T-helper 1 cell (primary cell): ENCODE measurements at regions not wholly inside any gene's neighbourhood (a gene's known extent, or its start where the extent isn't known, plus 50 kb on each side); places are given as distances from the start of the nearest gene placed in this dataset.

Source experiments
- DNase-seq, 5 donors: peaks; one replicate each; pipeline ENCODE4 v3.0.0-alpha.2; 2012 to 2020

DNA sequence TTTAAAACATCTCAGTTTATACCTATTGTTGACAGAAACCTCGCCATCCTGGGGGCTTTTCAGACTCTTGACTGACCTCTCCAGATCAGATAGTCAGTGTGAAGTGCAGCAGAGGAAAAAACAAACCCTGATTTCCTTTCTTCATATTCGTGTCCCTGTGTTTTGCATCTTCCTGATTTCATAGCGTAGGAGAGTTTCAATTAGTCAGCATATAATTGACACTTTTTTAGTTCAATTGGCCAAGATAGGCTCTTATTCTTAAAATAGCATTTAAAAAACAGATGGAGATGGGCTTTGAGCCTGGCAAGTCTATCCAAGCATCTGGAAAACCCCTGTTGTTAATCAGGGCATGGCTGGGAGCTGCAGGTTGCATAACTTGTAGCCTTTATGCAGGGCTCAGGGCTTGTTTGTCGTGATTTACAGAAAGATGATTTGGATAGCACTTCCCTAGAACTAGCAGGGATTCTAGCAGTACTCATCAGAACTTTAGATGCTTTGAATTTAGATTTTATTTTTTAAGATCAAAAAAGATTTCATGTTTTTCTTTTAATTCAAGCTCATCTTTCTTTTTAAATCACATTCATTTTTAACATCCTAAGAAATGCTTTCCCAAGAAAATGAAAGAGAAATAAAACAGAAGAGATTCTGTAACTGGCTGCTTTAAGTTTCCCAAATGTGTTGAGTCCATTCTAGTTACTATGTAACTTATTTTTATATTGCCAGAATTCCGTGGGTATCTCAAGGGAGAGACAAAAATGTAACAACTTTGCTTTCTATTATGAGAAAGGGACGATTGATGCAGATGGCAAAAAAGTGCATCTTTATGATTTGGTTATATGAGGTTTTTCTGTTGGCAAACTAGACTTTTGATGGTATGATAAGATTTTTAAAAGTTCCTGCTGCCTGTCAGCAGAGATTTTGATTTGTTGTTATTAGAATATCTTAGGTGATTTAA lies 270.8 kb upstream of the FZD8 start:
- DNase-seq: no peak

DNA sequence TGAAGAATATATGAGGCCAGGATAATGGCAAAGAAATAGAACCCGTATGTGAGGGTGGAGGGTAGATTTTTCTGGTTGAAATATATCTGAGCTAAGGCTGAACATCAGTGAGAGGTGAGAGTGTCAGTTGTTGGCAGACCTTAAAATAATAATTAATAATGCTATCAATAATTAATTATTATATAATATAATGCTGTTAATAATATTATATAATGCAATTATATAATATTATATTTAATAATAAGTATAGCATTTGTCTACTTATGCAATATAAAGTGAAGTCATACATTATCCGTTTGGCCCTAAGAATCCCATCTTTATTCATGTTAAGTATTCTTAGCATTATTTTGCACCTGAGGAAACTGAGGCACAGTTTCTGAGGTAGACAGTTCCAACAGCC lies 269.9 kb upstream of the FZD8 start:
- DNase-seq: no peak

DNA sequence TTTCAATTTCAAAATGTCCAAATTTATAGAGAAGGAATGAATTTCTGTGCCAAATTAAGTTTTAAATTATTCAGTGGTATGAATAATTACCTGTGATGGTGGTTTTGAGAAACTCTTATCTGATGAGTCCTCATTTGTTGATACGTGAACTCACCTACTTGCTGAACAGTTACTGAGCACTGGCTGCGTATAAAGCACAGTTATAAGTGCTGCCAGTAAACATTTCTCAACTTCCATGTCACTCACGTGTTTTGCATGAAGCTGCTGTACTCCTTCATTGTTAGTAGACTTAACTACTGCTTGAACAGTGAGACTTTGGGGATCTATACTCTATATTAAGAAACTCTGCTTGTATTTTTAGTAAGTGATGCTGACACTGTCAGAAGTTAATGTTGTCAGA lies 269.1 kb upstream of the FZD8 start:
- no peak for DNase-seq

DNA sequence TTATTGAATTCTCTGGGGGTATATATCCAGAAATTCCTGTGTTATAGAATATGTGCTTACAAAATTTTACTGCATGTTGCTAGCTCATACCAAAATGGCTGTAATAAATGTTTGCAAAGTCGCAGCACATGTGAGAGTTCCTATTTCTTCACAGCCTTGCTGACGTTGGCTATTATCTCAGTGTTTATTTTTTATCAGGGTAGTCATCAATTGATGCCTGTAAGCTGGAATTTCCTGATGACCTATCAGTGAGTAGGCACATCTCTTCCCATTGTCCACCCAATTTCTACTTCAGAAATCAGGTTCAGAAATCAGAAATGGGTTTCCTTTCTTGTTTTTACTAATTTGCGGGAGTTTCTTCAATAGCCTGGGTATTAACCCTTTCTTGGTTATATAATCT lies 268.1 kb upstream of the FZD8 start:
- no peak for DNase-seq

DNA sequence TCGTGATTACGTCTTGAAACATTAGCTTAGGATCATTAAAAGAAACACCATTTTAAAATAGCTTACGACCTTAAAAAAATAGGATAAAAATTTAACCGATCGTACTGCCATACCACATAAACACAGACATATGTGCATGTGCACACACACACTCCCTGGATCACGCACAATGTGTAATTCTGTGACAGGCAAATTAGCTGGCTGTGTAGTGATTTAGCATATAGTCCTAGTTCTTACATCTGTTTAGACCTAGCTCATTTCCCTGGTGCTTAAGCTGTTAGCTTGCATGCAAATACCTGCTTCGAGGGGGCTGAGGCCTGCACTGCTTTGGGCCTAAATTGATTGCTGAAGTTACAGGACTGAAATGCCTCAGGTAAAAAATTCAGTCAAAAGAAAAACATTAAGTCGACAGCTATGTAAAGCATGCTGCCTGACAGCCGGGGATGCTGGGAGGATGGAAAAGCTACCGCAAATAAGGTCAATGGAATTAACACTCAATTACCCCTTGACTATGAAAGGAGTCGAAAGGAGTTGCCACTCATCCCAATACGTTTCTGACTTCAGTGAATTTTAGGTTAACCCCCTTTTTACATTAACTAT lies 267.1 kb upstream of the FZD8 start:
- DNase-seq: no peak

DNA sequence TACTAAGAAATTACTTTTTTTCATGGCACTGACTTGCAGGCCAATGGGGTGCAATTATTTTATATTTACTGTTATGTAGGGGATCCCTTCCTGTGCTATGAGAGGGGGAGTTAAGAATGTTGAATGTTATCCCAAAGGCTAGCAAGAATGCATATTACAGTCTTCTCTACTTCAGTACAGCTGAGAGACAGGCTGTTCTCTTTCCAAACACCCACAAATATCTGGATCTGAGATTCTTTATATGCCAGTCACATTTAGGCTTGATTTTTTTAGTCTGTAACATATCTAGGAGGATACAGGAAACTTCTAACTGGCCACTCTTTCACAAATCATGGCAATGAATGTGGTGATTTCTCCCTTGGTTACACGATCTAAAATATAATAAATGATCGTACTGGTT lies 266.4 kb upstream of the FZD8 start:
- DNase-seq: no peak

DNA sequence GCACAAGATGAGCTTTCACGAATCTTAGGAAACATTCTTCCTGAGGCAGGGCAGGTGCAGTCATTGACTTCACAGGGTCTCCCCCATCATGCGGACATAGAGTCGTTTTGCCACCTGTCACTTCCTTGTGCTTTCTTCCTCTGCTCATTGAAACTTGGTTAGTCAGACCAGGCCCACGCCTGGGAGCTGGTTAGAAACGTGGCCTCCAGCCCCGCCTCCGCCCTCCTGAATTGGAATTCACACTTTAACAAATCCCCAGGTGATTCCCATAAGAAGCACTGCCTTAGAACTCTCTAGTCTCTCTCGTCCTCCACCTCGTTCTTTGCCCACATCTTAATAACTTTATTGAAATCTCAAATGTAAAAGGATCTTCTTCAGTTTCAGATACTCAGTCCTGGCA lies 265.5 kb upstream of the FZD8 start:
- DNase-seq: no peak

DNA sequence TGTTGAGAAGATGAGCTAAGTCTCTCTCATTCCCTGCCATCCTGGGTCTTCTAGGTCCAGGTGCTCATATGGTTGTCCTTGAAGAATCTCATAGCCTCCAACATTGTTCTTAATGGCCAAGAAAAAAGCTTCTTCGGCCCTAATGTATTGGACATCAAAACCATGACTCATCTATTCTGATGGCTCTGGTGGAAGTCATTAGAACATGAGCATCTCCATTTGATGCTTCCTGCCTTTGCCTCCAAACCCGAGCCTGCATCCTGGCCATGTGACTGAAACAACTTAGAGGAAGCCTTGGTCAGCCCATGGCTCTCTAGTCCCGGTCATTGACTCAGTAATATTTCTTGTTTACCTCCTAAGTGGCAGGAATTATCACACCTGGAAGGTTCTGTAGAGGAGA lies 264.1 kb upstream of the FZD8 start:
- DNase-seq: no peak

DNA sequence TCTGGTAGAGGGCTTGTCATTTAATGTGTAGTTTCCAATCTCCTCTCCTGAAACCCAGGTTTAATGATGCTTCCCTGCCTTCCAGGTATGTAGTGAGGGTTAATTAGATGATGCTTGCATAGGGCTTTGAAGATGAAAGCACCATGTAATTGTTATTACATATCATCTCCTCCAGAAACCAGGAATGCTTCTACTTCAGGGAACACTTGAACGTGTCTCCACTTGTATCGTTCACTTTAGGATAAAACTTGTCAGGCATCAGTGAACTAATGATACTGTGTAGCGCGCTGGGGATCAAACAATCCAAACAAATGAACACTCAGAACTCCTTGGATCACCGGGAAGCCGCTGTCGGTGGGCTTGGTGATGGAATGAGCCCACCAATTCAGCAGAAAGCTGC lies 260.9 kb upstream of the FZD8 start:
- no peak for DNase-seq

DNA sequence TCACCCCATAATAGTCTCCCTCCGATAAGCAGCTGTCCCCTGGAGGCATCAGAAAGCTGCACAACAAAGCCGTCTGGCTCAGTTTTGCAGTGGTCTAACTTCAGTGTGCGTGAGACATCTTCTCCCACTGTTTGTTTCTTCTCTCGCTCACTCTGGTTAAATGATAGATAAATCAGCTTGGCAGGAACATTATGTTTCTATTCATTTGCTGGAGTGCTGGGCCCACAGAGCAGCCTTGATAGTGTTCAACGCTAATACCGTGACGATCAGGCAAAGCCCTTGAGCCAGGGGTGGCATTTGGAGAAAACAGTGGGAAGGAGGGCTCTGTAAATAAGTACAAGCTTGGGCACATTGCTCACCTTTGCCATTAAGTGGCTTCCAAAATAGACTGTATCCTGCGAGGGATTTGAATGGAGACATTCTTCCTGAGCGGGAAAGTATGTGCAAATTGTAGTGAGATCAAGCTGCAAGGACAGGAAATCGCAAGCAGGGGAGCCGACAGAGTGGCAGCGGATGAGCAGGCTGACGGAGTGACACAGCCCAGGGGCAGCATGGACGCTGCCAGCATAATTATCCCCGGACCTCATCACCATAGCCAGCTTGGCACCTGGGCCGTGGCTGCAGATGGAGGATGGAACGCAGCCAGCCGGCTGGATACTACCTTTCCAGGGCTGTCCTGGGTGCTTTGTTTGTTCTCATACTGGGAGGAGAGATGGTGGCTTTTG lies 256.8 kb upstream of the FZD8 start:
- DNase-seq: no peak

DNA sequence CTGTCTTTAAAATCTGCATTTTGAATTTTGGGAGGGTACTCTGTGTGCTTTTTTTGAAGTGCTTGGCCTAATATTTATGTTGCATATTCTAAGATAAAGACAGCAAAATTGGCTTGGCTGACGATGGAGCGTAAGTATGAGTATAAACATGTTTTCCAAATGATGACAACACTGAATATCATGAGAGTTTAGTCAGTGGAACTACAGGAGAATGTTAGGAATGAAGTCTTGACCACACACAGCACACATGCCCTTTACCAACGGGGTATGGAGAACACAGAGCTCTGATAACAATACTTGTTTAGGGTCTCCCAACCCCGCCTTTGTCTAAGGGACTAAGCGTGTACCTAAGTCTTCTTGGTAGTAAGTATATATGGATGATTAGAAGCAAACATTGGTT lies 253.9 kb upstream of the FZD8 start:
- no peak for DNase-seq

DNA sequence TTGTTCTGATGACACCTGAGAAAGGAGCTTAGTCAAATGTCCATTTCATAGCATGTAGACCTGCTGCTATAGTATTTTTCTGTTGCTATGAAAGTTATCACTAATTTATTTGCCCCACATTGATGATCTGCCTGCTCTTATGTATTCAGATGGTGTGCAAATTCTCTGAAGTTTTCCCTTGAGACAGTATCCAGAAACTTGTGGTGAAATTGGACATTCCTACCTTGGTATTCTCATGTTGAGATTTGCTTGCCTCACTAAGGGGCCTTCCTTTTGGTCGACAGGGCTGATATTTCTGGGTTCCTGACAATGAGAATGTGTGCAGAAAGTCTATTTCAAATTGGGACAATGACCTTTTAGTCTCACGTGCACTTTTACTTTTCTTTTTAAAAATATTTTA lies 253.2 kb upstream of the FZD8 start:
- DNase-seq: no peak

DNA sequence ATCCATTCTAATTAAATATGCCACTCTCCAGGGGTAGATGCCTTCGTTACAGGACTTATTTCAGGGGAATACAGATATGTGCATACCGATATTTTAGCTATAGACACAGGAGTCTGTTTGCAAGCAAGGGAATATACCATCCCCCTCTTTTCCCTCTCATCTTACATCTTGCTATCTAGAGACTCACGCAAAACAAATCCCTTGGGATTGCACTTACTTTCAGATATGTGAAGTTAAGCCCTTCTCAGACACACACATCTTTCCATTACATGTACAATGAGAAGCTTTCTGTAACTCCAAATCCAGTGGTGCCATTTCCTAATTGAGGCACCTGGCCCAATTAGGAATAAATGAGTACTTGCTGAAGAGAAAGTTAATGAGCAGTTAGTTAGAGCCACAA lies 250.4 kb upstream of the FZD8 start:
- no peak for DNase-seq

DNA sequence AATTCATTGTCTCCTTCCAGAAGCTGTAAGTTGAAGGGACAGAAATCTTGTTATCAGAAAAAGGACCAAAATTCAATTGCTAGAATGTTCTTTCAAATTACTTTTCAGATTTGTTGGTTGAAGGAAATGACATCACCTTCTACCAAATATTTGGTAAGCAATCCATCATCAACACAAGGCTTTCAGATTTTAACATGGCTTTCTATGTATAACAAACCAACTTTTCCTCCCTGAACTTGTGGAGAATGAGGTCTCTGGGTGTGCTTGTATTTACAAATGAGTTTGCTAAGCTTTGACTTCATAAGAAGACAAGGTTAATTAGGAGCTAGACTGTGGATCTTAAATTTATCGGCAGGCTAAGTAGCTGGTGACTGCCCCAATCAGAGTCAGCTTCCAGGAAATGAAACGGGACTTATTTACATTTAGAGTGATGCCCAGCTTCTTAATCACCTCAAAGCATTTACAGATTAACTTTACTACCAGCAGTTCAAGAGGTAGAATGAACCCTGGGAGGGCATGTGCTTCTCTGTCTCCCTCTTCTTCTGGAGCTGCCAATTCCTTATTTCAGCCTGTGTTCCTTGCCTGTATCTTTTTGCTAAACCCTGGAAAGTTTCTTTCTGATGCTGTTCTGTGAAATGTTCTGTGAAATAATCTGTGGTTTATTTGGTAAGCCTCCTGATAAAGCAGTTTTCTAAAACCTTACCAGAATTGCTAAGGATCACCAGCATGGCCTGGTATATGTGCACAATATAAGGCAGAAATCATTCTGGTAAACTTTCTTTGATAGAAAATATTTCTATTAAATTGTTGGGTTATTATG lies 248.8 kb upstream of the FZD8 start:
- DNase-seq: no peak

DNA sequence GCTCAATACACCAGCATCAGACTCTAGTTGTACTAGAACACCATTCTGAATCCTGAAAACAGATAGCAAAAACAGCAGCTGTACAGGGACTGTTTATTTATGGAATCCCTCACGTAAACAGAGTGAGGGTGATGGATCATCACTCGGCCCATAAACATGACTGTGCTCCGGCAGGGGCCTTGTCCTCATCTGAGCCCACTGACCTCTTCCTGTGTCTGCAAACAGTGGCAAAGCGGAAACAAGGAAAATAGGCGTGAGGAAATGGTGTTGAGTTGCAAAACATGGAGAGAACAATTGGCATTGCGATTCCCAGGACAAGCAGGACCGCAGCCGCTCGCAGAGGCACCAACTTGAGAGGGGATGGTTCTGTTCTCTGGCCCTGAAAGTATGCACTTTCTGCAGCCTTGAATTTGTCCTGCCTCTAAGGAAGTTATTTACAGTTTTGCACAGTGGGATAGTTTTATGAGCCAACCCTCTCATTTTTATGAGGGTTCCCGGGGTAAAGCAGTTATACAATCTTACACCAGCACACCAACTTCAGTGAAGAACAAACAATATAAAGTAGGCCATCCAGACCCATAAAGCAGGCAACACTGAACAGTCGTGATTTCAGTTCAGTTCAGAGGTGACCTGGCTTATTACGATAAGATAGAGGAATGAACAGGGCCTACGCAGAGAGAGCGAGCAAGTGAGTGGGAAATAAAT lies 248.0 kb upstream of the FZD8 start:
- DNase-seq: no peak

DNA sequence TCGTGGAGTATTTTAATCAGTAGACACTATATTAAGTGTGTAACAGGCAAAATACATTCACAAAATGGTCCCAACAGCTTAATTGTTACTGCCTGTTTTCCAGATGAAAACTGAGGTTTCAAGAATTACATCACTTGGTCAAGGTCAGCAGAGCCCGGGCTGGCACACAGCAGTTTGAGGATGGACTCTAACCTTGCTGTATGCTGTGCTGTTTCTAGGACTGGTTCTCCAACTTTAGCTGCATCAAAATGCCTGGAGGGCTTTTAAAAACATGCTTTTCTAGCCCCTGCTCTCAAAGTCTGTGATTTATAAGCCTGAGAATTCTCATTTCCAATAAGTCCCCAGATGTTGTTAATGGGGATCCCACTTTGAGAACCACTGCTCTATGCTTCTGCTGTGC lies 247.1 kb upstream of the FZD8 start:
- DNase-seq: no peak

DNA sequence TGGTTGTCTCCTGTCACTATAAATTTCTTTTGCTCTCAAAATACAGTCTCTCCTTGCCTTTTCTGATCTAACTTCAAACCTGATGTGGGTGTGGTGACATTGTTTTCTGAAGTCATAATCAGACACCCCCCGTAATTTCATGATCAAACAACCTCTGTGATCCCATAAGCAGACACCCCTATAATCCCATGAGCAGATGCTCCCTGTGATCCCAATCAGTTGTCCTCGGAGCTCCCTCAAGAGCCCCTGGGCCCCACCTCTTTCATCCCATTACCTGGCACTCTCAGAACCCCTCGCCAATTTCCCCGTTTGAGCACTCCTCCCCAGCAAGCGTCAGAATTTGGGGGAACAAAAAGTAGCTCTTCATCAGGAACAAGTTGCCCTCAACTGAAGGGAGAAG lies 246.3 kb upstream of the FZD8 start:
- DNase-seq: no peak

DNA sequence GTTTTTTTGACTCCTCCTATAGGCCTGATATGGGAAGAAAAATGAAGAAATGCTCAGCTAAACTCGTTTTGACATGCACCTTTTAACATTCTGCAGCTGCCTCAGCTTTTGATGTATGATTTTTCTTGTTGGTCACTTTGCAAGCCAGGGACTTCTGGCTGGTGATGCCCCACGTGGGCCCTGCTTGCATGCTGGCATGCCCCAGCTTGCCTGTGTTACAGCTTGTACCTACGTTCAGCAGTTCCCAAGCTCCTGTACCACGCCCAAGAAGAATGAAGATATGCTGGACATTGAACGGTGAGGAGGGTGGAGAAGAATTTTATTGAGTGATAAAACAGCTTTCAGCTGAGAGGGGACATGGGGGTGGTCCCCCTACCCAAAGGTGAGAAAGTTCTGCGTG lies 245.6 kb upstream of the FZD8 start:
- DNase-seq: no peak

DNA sequence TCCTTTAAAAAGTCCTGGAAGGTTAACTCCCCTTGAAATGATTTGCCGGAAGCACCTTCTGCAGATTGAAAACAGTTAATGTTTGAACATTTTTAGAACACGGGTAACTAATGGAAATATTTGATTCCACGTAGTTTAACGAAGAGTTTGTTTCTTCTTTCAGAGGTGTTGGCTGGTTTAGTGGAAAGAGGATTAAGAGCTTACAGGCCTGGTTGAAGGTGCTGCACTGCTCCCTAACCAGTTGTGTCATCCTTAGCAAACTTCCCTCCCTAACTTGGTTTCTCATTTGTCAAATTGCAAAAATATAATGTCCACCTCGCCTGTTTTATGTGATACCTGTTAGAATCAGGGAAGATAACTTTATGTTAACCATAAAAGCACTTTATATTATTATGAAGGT lies 243.0 kb upstream of the FZD8 start:
- DNase-seq: no peak

DNA sequence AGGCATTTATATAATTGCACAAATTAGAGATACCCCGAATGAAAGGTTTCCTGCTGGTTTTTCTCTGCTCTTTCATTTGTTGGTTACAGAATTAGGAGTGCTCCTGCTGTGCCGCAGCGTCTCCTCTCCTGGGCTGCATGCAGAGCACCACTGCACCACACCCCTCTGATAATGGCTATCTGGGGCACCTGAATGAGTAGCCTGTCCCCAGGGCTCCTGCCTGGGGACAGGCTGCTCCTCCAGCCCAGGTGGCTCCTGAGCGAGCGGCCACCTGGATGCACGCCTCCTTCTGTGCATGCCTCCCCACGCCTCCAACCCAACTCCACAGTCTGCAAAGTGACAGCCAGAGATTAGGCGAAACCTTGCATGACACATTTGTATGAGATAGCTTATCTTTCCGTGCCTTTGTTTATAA lies 242.6 kb upstream of the FZD8 start:
- no peak for DNase-seq

DNA sequence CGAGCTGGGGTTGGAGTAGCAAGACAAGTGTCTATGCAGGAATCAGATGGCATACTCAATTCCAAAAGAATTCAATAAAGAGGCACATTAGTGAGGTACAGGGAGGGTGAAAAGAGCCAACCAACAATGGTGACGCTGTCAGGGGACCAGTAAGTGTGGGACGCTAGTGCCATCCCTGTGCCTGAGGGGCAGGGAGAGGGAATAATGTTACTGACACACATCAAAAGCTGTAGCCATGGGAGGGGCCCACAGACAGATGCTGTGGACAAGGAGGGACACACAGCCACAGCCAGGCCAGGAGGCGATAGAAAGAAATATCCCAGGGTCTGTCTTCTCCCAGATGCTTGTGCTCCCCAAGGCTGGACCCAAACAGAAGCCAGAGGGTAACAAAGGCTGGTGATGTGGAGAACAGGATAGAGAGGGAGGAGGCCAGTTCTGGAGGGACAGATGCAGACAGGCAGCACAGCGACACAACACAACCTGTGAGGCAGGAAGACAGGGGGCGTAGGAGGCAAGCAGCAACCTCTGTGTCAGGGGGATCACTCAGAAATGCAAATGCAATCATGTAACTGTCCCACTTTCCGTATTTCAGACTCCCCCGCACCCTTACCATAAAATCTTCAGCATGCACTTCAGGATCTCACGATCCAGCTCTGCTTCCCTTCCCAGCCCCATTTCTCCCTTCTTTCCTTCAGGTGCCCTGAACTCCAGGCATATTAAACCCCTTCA lies 240.5 kb upstream of the FZD8 start:
- DNase-seq: no peak

DNA sequence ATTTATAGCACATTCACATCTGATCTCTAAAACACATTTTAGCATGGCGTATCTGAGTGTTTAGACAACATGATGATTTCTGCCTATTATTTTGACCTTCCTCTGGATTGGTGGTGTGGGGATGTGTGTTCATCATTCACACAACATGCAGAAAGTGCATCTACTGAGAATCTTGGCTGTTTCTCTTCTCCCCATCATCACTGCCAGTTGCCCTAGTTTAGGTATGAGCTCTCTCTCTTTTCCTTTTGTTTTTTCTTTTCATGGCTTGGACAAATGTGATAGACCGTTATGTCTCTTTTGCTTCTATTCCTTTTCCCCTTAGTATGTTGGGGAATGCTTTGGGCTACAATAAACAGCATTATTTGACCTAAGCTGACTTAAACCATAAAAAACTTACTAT lies 239.2 kb upstream of the FZD8 start:
- no peak for DNase-seq
